Hepatocyte (in vitro differentiated cells): ENCODE measurements at regions not wholly inside any gene's neighbourhood (a gene's known extent, or its start where the extent isn't known, plus 50 kb on each side); places are given as distances from the start of the nearest gene placed in this dataset.

Experiments used
- EZH2 ChIP-seq: fragments of 200-600 bp; sonication (generic); IDR thresholded peaks from 2 replicates; pipeline ENCODE4 v1.6.1; 2016; ENCODE audit warnings: antibody characterized with exemption, mild to moderate bottlenecking, borderline replicate concordance
- EZH2phosphoT487 ChIP-seq: fragments of 200-600 bp; sonication (generic); IDR thresholded peaks from one replicate; pipeline ENCODE4 v1.6.1; 2018; ENCODE audit warnings: antibody characterized with exemption, mild to moderate bottlenecking, low read depth, moderate library complexity; ENCODE audit not compliant: unreplicated experiment, severe bottlenecking
- TF ChIP-seq, protein P1 (sequence below): fragments of 200-600 bp; sonication (generic); IDR thresholded peaks from 2 replicates; pipeline ENCODE4 v1.5.1; 2016; ENCODE audit warnings: antibody characterized with exemption, mild to moderate bottlenecking; ENCODE audit not compliant: poor library complexity

DNA sequence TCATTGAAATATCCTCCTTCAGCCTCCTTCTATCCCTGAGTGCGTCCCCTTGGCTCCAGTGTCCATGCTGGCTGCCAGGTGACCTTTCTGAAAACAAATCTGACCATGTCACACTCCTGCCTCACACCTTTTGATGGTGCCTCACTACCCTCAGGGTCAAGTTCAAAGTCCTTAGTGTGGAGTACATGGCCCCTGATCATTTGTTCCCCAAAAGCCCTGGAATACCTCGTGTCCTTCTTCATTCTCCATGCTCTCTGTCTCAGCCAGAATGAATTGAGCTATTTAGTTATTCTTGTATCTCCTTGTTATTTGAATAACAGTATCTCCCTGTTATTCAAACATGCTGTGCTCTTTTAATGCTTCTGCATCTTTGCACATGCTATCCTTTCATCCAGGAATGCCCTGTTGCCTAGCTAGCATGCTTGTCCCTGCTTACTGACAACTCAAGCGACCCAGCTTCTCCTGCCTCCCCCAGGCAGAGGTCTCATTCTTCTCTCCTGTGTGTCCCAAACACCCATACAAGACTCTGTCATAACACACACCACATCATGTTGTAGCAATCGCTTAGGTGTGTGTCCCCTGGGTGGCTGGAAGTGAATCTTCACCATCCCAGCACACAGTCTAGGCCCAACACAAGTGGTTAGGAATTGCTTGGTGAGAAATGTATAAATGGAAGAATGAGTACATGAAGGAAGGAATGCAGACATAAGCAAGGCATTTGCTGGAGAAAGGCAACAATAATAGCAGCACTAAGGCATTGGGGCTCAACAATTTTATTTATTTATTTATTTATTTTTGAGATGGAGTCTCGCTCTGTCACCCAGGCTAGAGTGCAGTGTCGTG lies 144.0 kb downstream of the DDX1 start:
- TF ChIP-seq, protein P1, sequence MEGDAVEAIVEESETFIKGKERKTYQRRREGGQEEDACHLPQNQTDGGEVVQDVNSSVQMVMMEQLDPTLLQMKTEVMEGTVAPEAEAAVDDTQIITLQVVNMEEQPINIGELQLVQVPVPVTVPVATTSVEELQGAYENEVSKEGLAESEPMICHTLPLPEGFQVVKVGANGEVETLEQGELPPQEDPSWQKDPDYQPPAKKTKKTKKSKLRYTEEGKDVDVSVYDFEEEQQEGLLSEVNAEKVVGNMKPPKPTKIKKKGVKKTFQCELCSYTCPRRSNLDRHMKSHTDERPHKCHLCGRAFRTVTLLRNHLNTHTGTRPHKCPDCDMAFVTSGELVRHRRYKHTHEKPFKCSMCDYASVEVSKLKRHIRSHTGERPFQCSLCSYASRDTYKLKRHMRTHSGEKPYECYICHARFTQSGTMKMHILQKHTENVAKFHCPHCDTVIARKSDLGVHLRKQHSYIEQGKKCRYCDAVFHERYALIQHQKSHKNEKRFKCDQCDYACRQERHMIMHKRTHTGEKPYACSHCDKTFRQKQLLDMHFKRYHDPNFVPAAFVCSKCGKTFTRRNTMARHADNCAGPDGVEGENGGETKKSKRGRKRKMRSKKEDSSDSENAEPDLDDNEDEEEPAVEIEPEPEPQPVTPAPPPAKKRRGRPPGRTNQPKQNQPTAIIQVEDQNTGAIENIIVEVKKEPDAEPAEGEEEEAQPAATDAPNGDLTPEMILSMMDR: no peak
- TF ChIP-seq EZH2phosphoT487: no peak
- TF ChIP-seq EZH2: no peak
